ENCODE measurements at regions not wholly inside any gene's neighbourhood (a gene's known extent, or its start where the extent isn't known, plus 50 kb on each side); places are given as distances from the start of the nearest gene placed in this dataset.

DNA sequence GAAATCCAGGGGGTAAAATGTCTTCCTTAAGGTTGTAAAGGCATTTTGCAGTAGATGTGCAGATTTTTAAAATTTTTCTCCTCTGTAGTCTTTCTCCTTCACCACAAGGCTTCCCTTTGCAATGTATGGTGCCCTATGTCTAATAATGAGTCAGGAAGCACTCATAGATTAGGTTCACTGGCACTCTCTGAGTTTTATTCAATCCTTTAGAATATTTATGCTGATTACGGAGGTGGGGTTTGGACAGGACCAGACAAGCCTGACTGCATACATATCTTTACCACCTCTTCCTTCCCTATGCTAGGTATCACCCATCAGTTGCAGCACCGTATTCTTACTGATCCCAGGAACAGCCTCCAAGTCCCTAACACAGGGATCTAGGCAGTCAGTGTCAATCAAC is 99.5 kb downstream of the NEDD1 start:
- no peak for TF ChIP-seq BACH2 (CRISPR knock-in tag; IDR thresholded peaks at IDR 0.05; ENCODE audit: borderline replicate concordance)
- TF ChIP-seq GLIS3 (CRISPR knock-in tag; IDR thresholded peaks at IDR 0.05) = no peak
- no peak for ATAC-seq

DNA sequence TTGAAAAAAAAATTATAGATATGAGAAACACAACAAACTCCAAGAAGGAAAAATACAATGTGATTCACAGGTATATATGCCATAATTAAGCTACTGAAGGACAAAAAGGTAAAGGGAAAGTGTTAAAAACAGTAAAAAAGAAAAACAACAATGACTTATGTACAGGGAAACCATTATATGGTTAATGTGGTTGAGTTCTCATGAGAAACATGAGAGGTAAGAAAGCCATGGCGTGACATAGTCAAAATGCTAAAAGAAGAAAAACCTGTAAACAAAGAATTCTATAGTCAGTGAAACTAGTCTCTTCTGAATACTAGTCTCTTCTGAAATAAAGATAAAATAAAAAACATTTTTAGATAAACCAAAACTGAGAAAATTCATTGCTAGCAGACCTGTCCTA is 109.1 kb downstream of the NEDD1 start:
- TF ChIP-seq PPARA (CRISPR knock-in tag; IDR thresholded peaks at IDR 0.05; ENCODE audit: borderline replicate concordance) = no peak
- no peak for ATAC-seq

DNA sequence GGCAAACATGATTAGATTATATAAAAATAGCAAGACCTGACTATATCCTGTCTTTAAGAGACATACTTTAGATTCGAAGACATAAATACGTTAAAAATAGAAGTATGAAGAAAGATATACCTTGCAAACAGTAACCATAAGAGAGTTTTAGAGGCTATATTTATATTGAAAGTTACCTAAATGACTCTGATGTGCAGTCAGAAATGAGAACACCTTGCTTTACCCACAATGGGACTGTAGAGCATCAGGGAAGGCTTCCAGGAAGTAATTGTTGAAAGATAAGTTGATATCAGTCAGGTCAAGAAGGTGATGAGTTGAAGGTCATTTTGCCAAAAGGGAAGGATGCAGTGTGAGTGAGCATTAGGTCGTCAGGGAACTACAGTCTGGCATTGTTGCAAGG is 110.2 kb downstream of the NEDD1 start:
- no peak for TF ChIP-seq TOX (CRISPR knock-in tag; IDR thresholded peaks at IDR 0.05; ENCODE audit: borderline replicate concordance)
- no peak for TF ChIP-seq TCF4 (CRISPR knock-in tag; IDR thresholded peaks at IDR 0.05; ENCODE audit: borderline replicate concordance)
- TF ChIP-seq, protein P1, sequence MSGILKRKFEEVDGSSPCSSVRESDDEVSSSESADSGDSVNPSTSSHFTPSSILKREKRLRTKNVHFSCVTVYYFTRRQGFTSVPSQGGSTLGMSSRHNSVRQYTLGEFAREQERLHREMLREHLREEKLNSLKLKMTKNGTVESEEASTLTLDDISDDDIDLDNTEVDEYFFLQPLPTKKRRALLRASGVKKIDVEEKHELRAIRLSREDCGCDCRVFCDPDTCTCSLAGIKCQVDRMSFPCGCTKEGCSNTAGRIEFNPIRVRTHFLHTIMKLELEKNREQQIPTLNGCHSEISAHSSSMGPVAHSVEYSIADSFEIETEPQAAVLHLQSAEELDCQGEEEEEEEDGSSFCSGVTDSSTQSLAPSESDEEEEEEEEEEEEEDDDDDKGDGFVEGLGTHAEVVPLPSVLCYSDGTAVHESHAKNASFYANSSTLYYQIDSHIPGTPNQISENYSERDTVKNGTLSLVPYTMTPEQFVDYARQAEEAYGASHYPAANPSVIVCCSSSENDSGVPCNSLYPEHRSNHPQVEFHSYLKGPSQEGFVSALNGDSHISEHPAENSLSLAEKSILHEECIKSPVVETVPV (CRISPR knock-in tag; IDR thresholded peaks at IDR 0.05) = no peak
- TF ChIP-seq, protein P2, sequence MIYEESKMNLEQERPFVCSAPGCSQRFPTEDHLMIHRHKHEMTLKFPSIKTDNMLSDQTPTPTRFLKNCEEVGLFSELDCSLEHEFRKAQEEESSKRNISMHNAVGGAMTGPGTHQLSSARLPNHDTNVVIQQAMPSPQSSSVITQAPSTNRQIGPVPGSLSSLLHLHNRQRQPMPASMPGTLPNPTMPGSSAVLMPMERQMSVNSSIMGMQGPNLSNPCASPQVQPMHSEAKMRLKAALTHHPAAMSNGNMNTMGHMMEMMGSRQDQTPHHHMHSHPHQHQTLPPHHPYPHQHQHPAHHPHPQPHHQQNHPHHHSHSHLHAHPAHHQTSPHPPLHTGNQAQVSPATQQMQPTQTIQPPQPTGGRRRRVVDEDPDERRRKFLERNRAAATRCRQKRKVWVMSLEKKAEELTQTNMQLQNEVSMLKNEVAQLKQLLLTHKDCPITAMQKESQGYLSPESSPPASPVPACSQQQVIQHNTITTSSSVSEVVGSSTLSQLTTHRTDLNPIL (CRISPR knock-in tag; IDR thresholded peaks at IDR 0.05; ENCODE audit: low read depth) = no peak
- TF ChIP-seq SNAI2 (CRISPR knock-in tag; IDR thresholded peaks at IDR 0.05) = no peak
- TF ChIP-seq ZFP3 (CRISPR knock-in tag; IDR thresholded peaks at IDR 0.05) = no peak
- no peak for TF ChIP-seq ARNTL (CRISPR knock-in tag; IDR thresholded peaks at IDR 0.05; ENCODE audit: borderline replicate concordance, low read depth)
- no peak for TF ChIP-seq ZFP30 (CRISPR knock-in tag; IDR thresholded peaks at IDR 0.05)
- no peak for TF ChIP-seq GLIS3 (CRISPR knock-in tag; IDR thresholded peaks at IDR 0.05)
- no peak for TF ChIP-seq ESRRG (CRISPR knock-in tag; IDR thresholded peaks at IDR 0.05)
- TF ChIP-seq PPARA (CRISPR knock-in tag; IDR thresholded peaks at IDR 0.05; ENCODE audit: borderline replicate concordance) = no peak
- no peak for TF ChIP-seq RARB (CRISPR knock-in tag; IDR thresholded peaks at IDR 0.05)
- TF ChIP-seq, protein P3, sequence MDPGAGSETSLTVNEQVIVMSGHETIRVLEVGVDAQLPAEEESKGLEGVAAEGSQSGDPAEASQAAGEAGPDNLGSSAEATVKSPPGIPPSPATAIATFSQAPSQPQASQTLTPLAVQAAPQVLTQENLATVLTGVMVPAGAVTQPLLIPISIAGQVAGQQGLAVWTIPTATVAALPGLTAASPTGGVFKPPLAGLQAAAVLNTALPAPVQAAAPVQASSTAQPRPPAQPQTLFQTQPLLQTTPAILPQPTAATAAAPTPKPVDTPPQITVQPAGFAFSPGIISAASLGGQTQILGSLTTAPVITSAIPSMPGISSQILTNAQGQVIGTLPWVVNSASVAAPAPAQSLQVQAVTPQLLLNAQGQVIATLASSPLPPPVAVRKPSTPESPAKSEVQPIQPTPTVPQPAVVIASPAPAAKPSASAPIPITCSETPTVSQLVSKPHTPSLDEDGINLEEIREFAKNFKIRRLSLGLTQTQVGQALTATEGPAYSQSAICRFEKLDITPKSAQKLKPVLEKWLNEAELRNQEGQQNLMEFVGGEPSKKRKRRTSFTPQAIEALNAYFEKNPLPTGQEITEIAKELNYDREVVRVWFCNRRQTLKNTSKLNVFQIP (CRISPR knock-in tag; IDR thresholded peaks at IDR 0.05; ENCODE audit: borderline replicate concordance, low read depth) = no peak
- no peak for TF ChIP-seq ZNF70 (CRISPR knock-in tag; IDR thresholded peaks at IDR 0.05)
- TF ChIP-seq, protein P4, sequence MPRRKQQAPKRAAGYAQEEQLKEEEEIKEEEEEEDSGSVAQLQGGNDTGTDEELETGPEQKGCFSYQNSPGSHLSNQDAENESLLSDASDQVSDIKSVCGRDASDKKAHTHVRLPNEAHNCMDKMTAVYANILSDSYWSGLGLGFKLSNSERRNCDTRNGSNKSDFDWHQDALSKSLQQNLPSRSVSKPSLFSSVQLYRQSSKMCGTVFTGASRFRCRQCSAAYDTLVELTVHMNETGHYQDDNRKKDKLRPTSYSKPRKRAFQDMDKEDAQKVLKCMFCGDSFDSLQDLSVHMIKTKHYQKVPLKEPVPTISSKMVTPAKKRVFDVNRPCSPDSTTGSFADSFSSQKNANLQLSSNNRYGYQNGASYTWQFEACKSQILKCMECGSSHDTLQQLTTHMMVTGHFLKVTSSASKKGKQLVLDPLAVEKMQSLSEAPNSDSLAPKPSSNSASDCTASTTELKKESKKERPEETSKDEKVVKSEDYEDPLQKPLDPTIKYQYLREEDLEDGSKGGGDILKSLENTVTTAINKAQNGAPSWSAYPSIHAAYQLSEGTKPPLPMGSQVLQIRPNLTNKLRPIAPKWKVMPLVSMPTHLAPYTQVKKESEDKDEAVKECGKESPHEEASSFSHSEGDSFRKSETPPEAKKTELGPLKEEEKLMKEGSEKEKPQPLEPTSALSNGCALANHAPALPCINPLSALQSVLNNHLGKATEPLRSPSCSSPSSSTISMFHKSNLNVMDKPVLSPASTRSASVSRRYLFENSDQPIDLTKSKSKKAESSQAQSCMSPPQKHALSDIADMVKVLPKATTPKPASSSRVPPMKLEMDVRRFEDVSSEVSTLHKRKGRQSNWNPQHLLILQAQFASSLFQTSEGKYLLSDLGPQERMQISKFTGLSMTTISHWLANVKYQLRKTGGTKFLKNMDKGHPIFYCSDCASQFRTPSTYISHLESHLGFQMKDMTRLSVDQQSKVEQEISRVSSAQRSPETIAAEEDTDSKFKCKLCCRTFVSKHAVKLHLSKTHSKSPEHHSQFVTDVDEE (CRISPR knock-in tag; IDR thresholded peaks at IDR 0.05) = no peak
- TF ChIP-seq ZNF8 (CRISPR knock-in tag; IDR thresholded peaks at IDR 0.05) = no peak
- TF ChIP-seq ZC3H10 (CRISPR knock-in tag; IDR thresholded peaks at IDR 0.05) = no peak
- TF ChIP-seq ZNF565 (CRISPR knock-in tag; conservative IDR thresholded peaks at IDR 0.05; ENCODE audit: low read depth) = no peak
- ATAC-seq = no peak

DNA sequence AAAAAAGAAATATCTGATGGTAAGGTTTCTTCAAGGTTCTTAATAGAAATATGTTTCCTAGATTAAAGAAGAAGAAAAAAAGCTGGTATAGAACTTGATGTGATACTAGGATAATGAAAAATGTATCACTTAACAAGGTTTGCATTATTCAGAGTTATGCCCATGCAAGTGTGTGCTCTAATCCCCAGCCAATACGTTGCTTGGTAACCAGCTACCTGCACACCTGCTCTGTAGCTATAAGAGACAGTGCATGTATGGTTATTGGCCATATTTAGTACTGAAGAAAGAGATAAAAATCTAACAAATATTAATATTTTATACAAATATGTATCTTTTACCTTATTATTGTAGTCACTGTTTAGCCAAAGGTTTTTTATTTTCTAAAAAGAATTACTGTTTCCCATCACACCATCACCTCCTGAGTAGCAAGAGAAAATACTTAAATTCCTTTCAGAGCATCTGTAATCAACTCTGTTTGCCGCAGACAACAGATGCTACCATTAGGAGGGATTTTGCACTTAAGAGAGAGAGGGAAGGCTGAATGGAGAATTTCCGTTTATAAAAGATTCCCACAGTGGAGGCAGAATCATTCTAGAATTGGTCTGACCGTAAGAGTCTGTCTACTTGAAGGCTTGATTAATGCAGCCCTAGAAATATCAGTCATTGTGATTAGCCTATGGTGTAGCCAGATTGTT is 115.6 kb downstream of the NEDD1 start:
- no peak for ATAC-seq
- no peak for TF ChIP-seq ZNF70 (CRISPR knock-in tag; IDR thresholded peaks at IDR 0.05)
- TF ChIP-seq TOX (CRISPR knock-in tag; IDR thresholded peaks at IDR 0.05; ENCODE audit: borderline replicate concordance) = no peak
- no peak for TF ChIP-seq TCF4 (CRISPR knock-in tag; IDR thresholded peaks at IDR 0.05; ENCODE audit: borderline replicate concordance)
- no peak for TF ChIP-seq ZNF8 (CRISPR knock-in tag; IDR thresholded peaks at IDR 0.05)
- TF ChIP-seq ZFP30 (CRISPR knock-in tag; IDR thresholded peaks at IDR 0.05) = no peak
- TF ChIP-seq ZFP3 (CRISPR knock-in tag; IDR thresholded peaks at IDR 0.05) = no peak
- TF ChIP-seq, protein P2 (CRISPR knock-in tag; IDR thresholded peaks at IDR 0.05; ENCODE audit: low read depth) = no peak

Measured in SK-N-SH treated with all-trans-retinoic acid at 6 μM for 48 hours (cell line).